ENCODE measurements at regions not wholly inside any gene's neighbourhood (a gene's known extent, or its start where the extent isn't known, plus 50 kb on each side); places are given as distances from the start of the nearest gene placed in this dataset.

- H3K27me3 ChIP-seq (replicated peaks; ENCODE audit: insufficient read depth), result no peaks in the 10 kb centered on the region
- no peaks in the 10 kb centered on the region for H4K20me1 ChIP-seq (ENCODE audit: insufficient read depth)
- no peak overlapping the region for H3K4me3 ChIP-seq
- peaks cover 44% of the 10 kb centered on the region for H3F3A ChIP-seq (ENCODE audit: insufficient read depth)
- H3K9ac ChIP-seq, result peak overlapping the region; percentile 40
- no peaks in the 10 kb centered on the region for H3K9me3 ChIP-seq (ENCODE audit: low read depth)
- H3K9me2 ChIP-seq (ENCODE audit: insufficient read depth), result no peaks in the 10 kb centered on the region
- 41 to 43% methylated on average over 12 to 23 of the region's 23 CpGs for WGBS, 2 experiments (ENCODE audit: low coverage in 1 of 2, low lambda C conversion rate in 2 of 2, missing lambda C conversion rate in 2 of 2)
- DNase-seq, result peak; percentile 74
- H3K79me2 ChIP-seq (ENCODE audit: insufficient read depth), result peaks cover 73% of the 10 kb centered on the region
- no peaks in the 10 kb centered on the region for H3K36me3 ChIP-seq (ENCODE audit: low read depth)
- peaks cover 59% of the 10 kb centered on the region for H3K4me1 ChIP-seq (ENCODE audit: insufficient read depth)
- peak overlapping the region; percentile 91 for H3K27ac ChIP-seq
- TF ChIP-seq EZH2phosphoT487 (IDR thresholded peaks at IDR 0.05; ENCODE audit: insufficient read depth, low read depth), result no peak
- TF ChIP-seq EZH2 (IDR thresholded peaks at IDR 0.05; ENCODE audit: insufficient read depth, poor library complexity, severe bottlenecking), result no peak
- H2AFZ ChIP-seq, result no peak overlapping the region
- in situ Hi-C loops (cut with MboI), result no loop called here
- no peak overlapping the region for H3K4me2 ChIP-seq (ENCODE audit: unreplicated experiment)
Measured at GRCh38 chr16:85205747-85206471, 93.6 kb upstream of the CIBAR2 start.

GRCh38 chr16:85206472-85207356 lies 94.4 kb upstream of the CIBAR2 start:
- H3K27me3 ChIP-seq (replicated peaks; ENCODE audit: insufficient read depth), result no peaks in the 10 kb centered on the region
- H3F3A ChIP-seq (ENCODE audit: insufficient read depth), result peaks cover 39% of the 10 kb centered on the region
- in situ Hi-C loops (cut with MboI), result no loop called here
- H3K36me3 ChIP-seq (ENCODE audit: low read depth), result no peaks in the 10 kb centered on the region
- peak overlapping the region; percentile 10 for H3K4me2 ChIP-seq (ENCODE audit: unreplicated experiment)
- H2AFZ ChIP-seq, result no peak overlapping the region
- TF ChIP-seq EZH2phosphoT487 (IDR thresholded peaks at IDR 0.05; ENCODE audit: insufficient read depth, low read depth) (no peak), EZH2 (IDR thresholded peaks at IDR 0.05; ENCODE audit: insufficient read depth, poor library complexity, severe bottlenecking) (no peak)
- no peaks in the 10 kb centered on the region for H4K20me1 ChIP-seq (ENCODE audit: insufficient read depth)
- DNase-seq, result peak; percentile 51
- H3K9me2 ChIP-seq (ENCODE audit: insufficient read depth), result no peaks in the 10 kb centered on the region
- no peak overlapping the region for H3K4me3 ChIP-seq
- H3K27ac ChIP-seq, result peak overlapping the region; percentile 91
- peaks cover 67% of the 10 kb centered on the region for H3K79me2 ChIP-seq (ENCODE audit: insufficient read depth)
- 39 to 49% methylated on average over 18 to 31 of the region's 31 CpGs for WGBS, 2 experiments (ENCODE audit: low coverage in 1 of 2, low lambda C conversion rate in 2 of 2, missing lambda C conversion rate in 2 of 2)
- peaks cover 59% of the 10 kb centered on the region for H3K4me1 ChIP-seq (ENCODE audit: insufficient read depth)
- H3K9ac ChIP-seq, result peak overlapping the region; percentile 40
- no peaks in the 10 kb centered on the region for H3K9me3 ChIP-seq (ENCODE audit: low read depth)

GRCh38 chr16:85207357-85207921 lies 95.2 kb upstream of the CIBAR2 start:
- H3K4me3 ChIP-seq, result no peak overlapping the region
- in situ Hi-C loops (cut with MboI), result no loop called here
- H2AFZ ChIP-seq, result no peak overlapping the region
- H3K9me3 ChIP-seq (ENCODE audit: low read depth), result no peaks in the 10 kb centered on the region
- no peaks in the 10 kb centered on the region for H3K36me3 ChIP-seq (ENCODE audit: low read depth)
- no peaks in the 10 kb centered on the region for H3K27me3 ChIP-seq (replicated peaks; ENCODE audit: insufficient read depth)
- H4K20me1 ChIP-seq (ENCODE audit: insufficient read depth), result no peaks in the 10 kb centered on the region
- WGBS, 2 experiments (ENCODE audit: low coverage in 1 of 2, low lambda C conversion rate in 2 of 2, missing lambda C conversion rate in 2 of 2), result 88 to 92% methylated on average over 19 to 24 of the region's 24 CpGs
- peaks cover 42% of the 10 kb centered on the region for H3F3A ChIP-seq (ENCODE audit: insufficient read depth)
- H3K4me2 ChIP-seq (ENCODE audit: unreplicated experiment), result no peak overlapping the region
- H3K9ac ChIP-seq, result no peak overlapping the region
- no peaks in the 10 kb centered on the region for H3K9me2 ChIP-seq (ENCODE audit: insufficient read depth)
- no peak for TF ChIP-seq EZH2phosphoT487 (IDR thresholded peaks at IDR 0.05; ENCODE audit: insufficient read depth, low read depth)
- TF ChIP-seq EZH2 (IDR thresholded peaks at IDR 0.05; ENCODE audit: insufficient read depth, poor library complexity, severe bottlenecking), result no peak
- no peak overlapping the region for H3K27ac ChIP-seq
- H3K79me2 ChIP-seq (ENCODE audit: insufficient read depth), result peaks cover 60% of the 10 kb centered on the region
- H3K4me1 ChIP-seq (ENCODE audit: insufficient read depth), result peaks cover 58% of the 10 kb centered on the region
- no peak for DNase-seq

GRCh38 chr16:85208181-85208580 lies 95.9 kb upstream of the CIBAR2 start:
- H3K9ac ChIP-seq, result no peak overlapping the region
- H3K9me2 ChIP-seq (ENCODE audit: insufficient read depth), result no peaks in the 10 kb centered on the region
- H2AFZ ChIP-seq, result no peak overlapping the region
- no peaks in the 10 kb centered on the region for H3K36me3 ChIP-seq (ENCODE audit: low read depth)
- H3F3A ChIP-seq (ENCODE audit: insufficient read depth), result peaks cover 47% of the 10 kb centered on the region
- no peak for DNase-seq
- H4K20me1 ChIP-seq (ENCODE audit: insufficient read depth), result no peaks in the 10 kb centered on the region
- 91 to 95% methylated on average over 15 to 16 of the region's 17 CpGs for WGBS, 2 experiments (ENCODE audit: low coverage in 1 of 2, low lambda C conversion rate in 2 of 2, missing lambda C conversion rate in 2 of 2)
- H3K27me3 ChIP-seq (replicated peaks; ENCODE audit: insufficient read depth), result no peaks in the 10 kb centered on the region
- peaks cover 65% of the 10 kb centered on the region for H3K79me2 ChIP-seq (ENCODE audit: insufficient read depth)
- in situ Hi-C loops (cut with MboI), result no loop called here
- H3K27ac ChIP-seq, result no peak overlapping the region
- H3K4me2 ChIP-seq (ENCODE audit: unreplicated experiment), result no peak overlapping the region
- H3K9me3 ChIP-seq (ENCODE audit: low read depth), result no peaks in the 10 kb centered on the region
- TF ChIP-seq EZH2phosphoT487 (IDR thresholded peaks at IDR 0.05; ENCODE audit: insufficient read depth, low read depth) (no peak), EZH2 (IDR thresholded peaks at IDR 0.05; ENCODE audit: insufficient read depth, poor library complexity, severe bottlenecking) (no peak)
- H3K4me1 ChIP-seq (ENCODE audit: insufficient read depth), result peaks cover 59% of the 10 kb centered on the region
- H3K4me3 ChIP-seq, result no peak overlapping the region
